ENCODE measurements at regions not wholly inside any gene's neighbourhood (a gene's known extent, or its start where the extent isn't known, plus 50 kb on each side); places are given as distances from the start of the nearest gene placed in this dataset.

DNA sequence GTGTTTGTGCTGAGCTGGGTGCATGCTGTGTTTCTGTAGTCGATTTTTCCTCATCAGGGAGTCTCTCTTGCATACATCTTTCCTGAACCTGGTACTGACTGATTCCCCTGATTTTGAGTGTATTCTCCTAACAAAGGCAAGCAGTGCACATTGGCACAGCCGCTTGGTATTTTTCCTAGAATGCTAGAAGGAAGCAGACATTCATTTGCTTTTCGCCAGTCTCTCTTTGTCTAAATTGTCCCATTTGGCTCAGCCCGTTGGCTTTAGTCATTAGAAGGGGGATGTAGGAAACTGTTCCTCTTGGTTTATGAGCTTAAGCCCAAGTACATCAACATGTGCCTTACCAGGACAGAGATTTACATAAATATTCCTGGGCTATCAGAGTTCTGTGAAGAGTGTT lies 266.1 kb upstream of the TMTC4 start:
- no peak overlapping the region for H2AFZ ChIP-seq (ENCODE audit: low read length)
- DNase-seq (ENCODE audit: low spot score), result no peak
- intact Hi-C loops (cut with micrococcal nuclease; ENCODE audit: unreplicated experiment) (no loop called here), in situ Hi-C loops (cut with HindIII; ENCODE audit: extremely low pct_ligation_motif_present, low pct_unique_long_range_greater_than_20kb) (no loop called here)
- WGBS (ENCODE audit: low lambda C conversion rate), result 9% methylated on average over 4 of the region's 4 CpGs
- H3K9ac ChIP-seq (ENCODE audit: insufficient read depth, low read depth, low read length), result no peak overlapping the region
- BruUV-seq (replicated peaks), result no TSS peak
- no peaks in the 10 kb centered on the region for H3K9me3 ChIP-seq (ENCODE audit: low read length)
- no peak overlapping the region for H3K27ac ChIP-seq (ENCODE audit: extremely low read length, insufficient read depth, low read length)
- no peaks in the 10 kb centered on the region for H3K79me2 ChIP-seq (ENCODE audit: insufficient read depth, low read length)
- ChIA-PET CTCF (ENCODE audit: low intra/inter-chr PET ratio, low total read pairs) (no interaction called here), POLR2A (no interaction called here)
- H3K4me1 ChIP-seq (ENCODE audit: insufficient read depth, low read length), result no peaks in the 10 kb centered on the region
- H4K20me1 ChIP-seq (ENCODE audit: insufficient read depth, low read length), result no peaks in the 10 kb centered on the region
- no peak for ATAC-seq
- FAIRE-seq, result no peak
- H3K27me3 ChIP-seq (ENCODE audit: control insufficient read depth in 1 of 2, insufficient read depth in 2 of 2, low read length in 2 of 2), result 0 out of 5 replicates have a peak, but pooled peaks cover 0 to 5% of the 10 kb centered on the region in 2 experiments
- no peak overlapping the region for H3K4me2 ChIP-seq (ENCODE audit: low read depth, low read length)
- no peak for TF ChIP-seq CREM (IDR thresholded peaks at IDR 0.05)
- no peak for TF ChIP-seq CREM (CRISPR knock-in tag; IDR thresholded peaks at IDR 0.05)
- TF ChIP-seq ZFP36 (IDR thresholded peaks at IDR 0.05; ENCODE audit: borderline replicate concordance, low read depth, low read length, partially characterized antibody), result no peak
- no peak for TF ChIP-seq ZHX2 (IDR thresholded peaks at IDR 0.05; ENCODE audit: low read depth)
- TF ChIP-seq ZHX2 (CRISPR knock-in tag; IDR thresholded peaks at IDR 0.05; ENCODE audit: borderline replicate concordance), result no peak
- no peak for TF ChIP-seq HDAC2 (CRISPR knock-in tag; IDR thresholded peaks at IDR 0.05)
- TF ChIP-seq, protein P1, sequence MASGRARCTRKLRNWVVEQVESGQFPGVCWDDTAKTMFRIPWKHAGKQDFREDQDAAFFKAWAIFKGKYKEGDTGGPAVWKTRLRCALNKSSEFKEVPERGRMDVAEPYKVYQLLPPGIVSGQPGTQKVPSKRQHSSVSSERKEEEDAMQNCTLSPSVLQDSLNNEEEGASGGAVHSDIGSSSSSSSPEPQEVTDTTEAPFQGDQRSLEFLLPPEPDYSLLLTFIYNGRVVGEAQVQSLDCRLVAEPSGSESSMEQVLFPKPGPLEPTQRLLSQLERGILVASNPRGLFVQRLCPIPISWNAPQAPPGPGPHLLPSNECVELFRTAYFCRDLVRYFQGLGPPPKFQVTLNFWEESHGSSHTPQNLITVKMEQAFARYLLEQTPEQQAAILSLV (CRISPR knock-in tag; IDR thresholded peaks at IDR 0.05; ENCODE audit: borderline replicate concordance), result no peak
- no peak for TF ChIP-seq ZNF841 (CRISPR knock-in tag; IDR thresholded peaks at IDR 0.05; ENCODE audit: borderline replicate concordance)
- no peak for TF ChIP-seq CBX2 (IDR thresholded peaks at IDR 0.05; ENCODE audit: low read depth, low read length)
- no peak for TF ChIP-seq CBX2 (CRISPR knock-in tag; IDR thresholded peaks at IDR 0.05; ENCODE audit: low read depth)
- no peak for TF ChIP-seq ETV6 (CRISPR knock-in tag; conservative IDR thresholded peaks at IDR 0.05)
- no peak for TF ChIP-seq MXD1 (CRISPR knock-in tag; IDR thresholded peaks at IDR 0.05)
- TF ChIP-seq ZNF180 (CRISPR knock-in tag; IDR thresholded peaks at IDR 0.05; ENCODE audit: borderline replicate concordance, low read depth), result no peak
- H3K4me3 ChIP-seq (replicated peaks in 1 of 3; ENCODE audit: insufficient read depth in 1 of 3, low read depth in 2 of 3, low read length in 3 of 3), result no peak overlapping the region
- H3K36me3 ChIP-seq (replicated peaks in 1 of 2; ENCODE audit: control insufficient read depth in 1 of 2, insufficient read depth in 2 of 2, low read length in 2 of 2), result no peaks in the 10 kb centered on the region
